ENCODE measurements at regions not wholly inside any gene's neighbourhood (a gene's known extent, or its start where the extent isn't known, plus 50 kb on each side); places are given as distances from the start of the nearest gene placed in this dataset.

- no peak for DNase-seq (ENCODE audit: low spot score)
Measured at GRCh38 chr6:43848671-43849391, 78.8 kb downstream of the VEGFA start.

- DNase-seq (ENCODE audit: low spot score): no peak
Measured at GRCh38 chr6:43847741-43848630, 78.0 kb downstream of the VEGFA start.

GRCh38 chr6:43846556-43846955 is 76.5 kb downstream of the VEGFA start:
- no peak for DNase-seq (ENCODE audit: low spot score)

GRCh38 chr6:43845646-43846045 is 75.6 kb downstream of the VEGFA start:
- DNase-seq (ENCODE audit: low spot score): no peak

GRCh38 chr6:43843669-43844171 is 73.7 kb downstream of the VEGFA start:
- DNase-seq (ENCODE audit: low spot score): no peak

- no peak for DNase-seq (ENCODE audit: low spot score)
Measured at GRCh38 chr6:43843097-43843645, 73.2 kb downstream of the VEGFA start.

GRCh38 chr6:43842231-43842794 is 72.3 kb downstream of the VEGFA start:
- DNase-seq (ENCODE audit: low spot score): no peak

- no peak for DNase-seq (ENCODE audit: low spot score)
Measured at GRCh38 chr6:43840490-43841218, 70.6 kb downstream of the VEGFA start.

GRCh38 chr6:43838276-43839036 is 68.4 kb downstream of the VEGFA start:
- DNase-seq (ENCODE audit: low spot score): no peak

GRCh38 chr6:43837507-43837906 is 67.5 kb downstream of the VEGFA start:
- DNase-seq (ENCODE audit: low spot score): no peak

- no peak for DNase-seq (ENCODE audit: low spot score)
Measured at GRCh38 chr6:43836507-43837240, 66.7 kb downstream of the VEGFA start.
